ENCODE measurements at regions not wholly inside any gene's neighbourhood (a gene's known extent, or its start where the extent isn't known, plus 50 kb on each side); places are given as distances from the start of the nearest gene placed in this dataset.

GRCh38 chr21:20445971-20446370 lies 552.2 kb upstream of the NCAM2 start:
- Histone ChIP-seq H3K4me2 (ENCODE audit: low read depth, low read length) (no peak overlapping the region), H3K4me3 (ENCODE audit: low read length) (no peak overlapping the region), H3F3A (ENCODE audit: insufficient read depth, low read length) (no peaks in the 10 kb centered on the region), H3K9me2 (replicated peaks; ENCODE audit: insufficient read depth, low read length) (no peaks in the 10 kb centered on the region), H3K9ac (ENCODE audit: low read length) (no peak overlapping the region), H3K79me2 (ENCODE audit: low read length) (no peaks in the 10 kb centered on the region), H2AFZ (ENCODE audit: low read length) (no peak overlapping the region), H4K20me1 (ENCODE audit: insufficient read depth, low read length) (no peaks in the 10 kb centered on the region), H3K9me3 (replicated peaks; ENCODE audit: insufficient read depth, low read length) (no peaks in the 10 kb centered on the region), H3K4me1 (ENCODE audit: low read length) (no peaks in the 10 kb centered on the region), H3K27me3 (replicated peaks; ENCODE audit: insufficient read depth, low read length) (no peaks in the 10 kb centered on the region), H3K36me3 (replicated peaks; ENCODE audit: insufficient read depth, low read length) (no peaks in the 10 kb centered on the region), H3K27ac (ENCODE audit: low read length) (no peak overlapping the region)
- no peak for DNase-seq
- no peak for TF ChIP-seq EZH2 (optimal IDR thresholded peaks at IDR 0.05; ENCODE audit: low read depth, low read length)
- TF ChIP-seq, protein P1, sequence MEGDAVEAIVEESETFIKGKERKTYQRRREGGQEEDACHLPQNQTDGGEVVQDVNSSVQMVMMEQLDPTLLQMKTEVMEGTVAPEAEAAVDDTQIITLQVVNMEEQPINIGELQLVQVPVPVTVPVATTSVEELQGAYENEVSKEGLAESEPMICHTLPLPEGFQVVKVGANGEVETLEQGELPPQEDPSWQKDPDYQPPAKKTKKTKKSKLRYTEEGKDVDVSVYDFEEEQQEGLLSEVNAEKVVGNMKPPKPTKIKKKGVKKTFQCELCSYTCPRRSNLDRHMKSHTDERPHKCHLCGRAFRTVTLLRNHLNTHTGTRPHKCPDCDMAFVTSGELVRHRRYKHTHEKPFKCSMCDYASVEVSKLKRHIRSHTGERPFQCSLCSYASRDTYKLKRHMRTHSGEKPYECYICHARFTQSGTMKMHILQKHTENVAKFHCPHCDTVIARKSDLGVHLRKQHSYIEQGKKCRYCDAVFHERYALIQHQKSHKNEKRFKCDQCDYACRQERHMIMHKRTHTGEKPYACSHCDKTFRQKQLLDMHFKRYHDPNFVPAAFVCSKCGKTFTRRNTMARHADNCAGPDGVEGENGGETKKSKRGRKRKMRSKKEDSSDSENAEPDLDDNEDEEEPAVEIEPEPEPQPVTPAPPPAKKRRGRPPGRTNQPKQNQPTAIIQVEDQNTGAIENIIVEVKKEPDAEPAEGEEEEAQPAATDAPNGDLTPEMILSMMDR (IDR thresholded peaks at IDR 0.05; ENCODE audit: low read length), result no peak
- no peak for TF ChIP-seq EZH2phosphoT487 (IDR thresholded peaks at IDR 0.05; ENCODE audit: low read length)

- Histone ChIP-seq H3F3A (ENCODE audit: insufficient read depth, low read length) (no peaks in the 10 kb centered on the region), H4K20me1 (ENCODE audit: insufficient read depth, low read length) (no peaks in the 10 kb centered on the region), H3K36me3 (replicated peaks; ENCODE audit: insufficient read depth, low read length) (no peaks in the 10 kb centered on the region), H3K4me1 (ENCODE audit: low read length) (no peaks in the 10 kb centered on the region), H3K27me3 (replicated peaks; ENCODE audit: insufficient read depth, low read length) (no peaks in the 10 kb centered on the region), H3K9me3 (replicated peaks; ENCODE audit: insufficient read depth, low read length) (no peaks in the 10 kb centered on the region), H2AFZ (ENCODE audit: low read length) (no peak overlapping the region), H3K9ac (ENCODE audit: low read length) (no peak overlapping the region), H3K4me2 (ENCODE audit: low read depth, low read length) (no peak overlapping the region), H3K79me2 (ENCODE audit: low read length) (no peaks in the 10 kb centered on the region), H3K9me2 (replicated peaks; ENCODE audit: insufficient read depth, low read length) (no peaks in the 10 kb centered on the region), H3K27ac (ENCODE audit: low read length) (no peak overlapping the region), H3K4me3 (ENCODE audit: low read length) (no peak overlapping the region)
- DNase-seq, result no peak
- TF ChIP-seq EZH2 (optimal IDR thresholded peaks at IDR 0.05; ENCODE audit: low read depth, low read length) (no peak), EZH2phosphoT487 (IDR thresholded peaks at IDR 0.05; ENCODE audit: low read length) (no peak)
- TF ChIP-seq, protein P1 (IDR thresholded peaks at IDR 0.05; ENCODE audit: low read length), result no peak
Observed at GRCh38 chr21:20451046-20451445, 547.2 kb upstream of the NCAM2 start.

- Histone ChIP-seq H3F3A (ENCODE audit: insufficient read depth, low read length) (no peaks in the 10 kb centered on the region), H2AFZ (ENCODE audit: low read length) (no peak overlapping the region), H3K9me3 (replicated peaks; ENCODE audit: insufficient read depth, low read length) (no peaks in the 10 kb centered on the region), H3K36me3 (replicated peaks; ENCODE audit: insufficient read depth, low read length) (no peaks in the 10 kb centered on the region), H3K9me2 (replicated peaks; ENCODE audit: insufficient read depth, low read length) (no peaks in the 10 kb centered on the region; the same call in 1 of the 2 replicates), H3K9ac (ENCODE audit: low read length) (no peak overlapping the region), H3K4me3 (ENCODE audit: low read length) (no peak overlapping the region), H3K4me1 (ENCODE audit: low read length) (no peaks in the 10 kb centered on the region), H3K4me2 (ENCODE audit: low read depth, low read length) (no peak overlapping the region), H4K20me1 (ENCODE audit: insufficient read depth, low read length) (no peaks in the 10 kb centered on the region), H3K27me3 (replicated peaks; ENCODE audit: insufficient read depth, low read length) (no peaks in the 10 kb centered on the region), H3K27ac (ENCODE audit: low read length) (no peak overlapping the region), H3K79me2 (ENCODE audit: low read length) (no peaks in the 10 kb centered on the region)
- DNase-seq, result no peak
- TF ChIP-seq EZH2phosphoT487 (IDR thresholded peaks at IDR 0.05; ENCODE audit: low read length) (no peak), EZH2 (optimal IDR thresholded peaks at IDR 0.05; ENCODE audit: low read depth, low read length) (no peak)
- TF ChIP-seq, protein P1 (IDR thresholded peaks at IDR 0.05; ENCODE audit: low read length), result no peak
Observed at GRCh38 chr21:20452935-20453334, 545.3 kb upstream of the NCAM2 start.

Data from MM.1S (cell line).